ENCODE measurements at regions not wholly inside any gene's neighbourhood (a gene's known extent, or its start where the extent isn't known, plus 50 kb on each side); places are given as distances from the start of the nearest gene placed in this dataset.

GRCh38 chr20:39266989-39267388 is 304.8 kb downstream of the DHX35 start:
- Histone ChIP-seq H2AFZ (ENCODE audit: low read depth, low read length, severe bottlenecking) (no peak overlapping the region), H3K79me2 (ENCODE audit: insufficient read depth, low read length) (no peaks in the 10 kb centered on the region)
- TF ChIP-seq EZH2phosphoT487 (conservative IDR thresholded peaks at IDR 0.05; ENCODE audit: low read length), result no peak
- TF ChIP-seq, protein P1, sequence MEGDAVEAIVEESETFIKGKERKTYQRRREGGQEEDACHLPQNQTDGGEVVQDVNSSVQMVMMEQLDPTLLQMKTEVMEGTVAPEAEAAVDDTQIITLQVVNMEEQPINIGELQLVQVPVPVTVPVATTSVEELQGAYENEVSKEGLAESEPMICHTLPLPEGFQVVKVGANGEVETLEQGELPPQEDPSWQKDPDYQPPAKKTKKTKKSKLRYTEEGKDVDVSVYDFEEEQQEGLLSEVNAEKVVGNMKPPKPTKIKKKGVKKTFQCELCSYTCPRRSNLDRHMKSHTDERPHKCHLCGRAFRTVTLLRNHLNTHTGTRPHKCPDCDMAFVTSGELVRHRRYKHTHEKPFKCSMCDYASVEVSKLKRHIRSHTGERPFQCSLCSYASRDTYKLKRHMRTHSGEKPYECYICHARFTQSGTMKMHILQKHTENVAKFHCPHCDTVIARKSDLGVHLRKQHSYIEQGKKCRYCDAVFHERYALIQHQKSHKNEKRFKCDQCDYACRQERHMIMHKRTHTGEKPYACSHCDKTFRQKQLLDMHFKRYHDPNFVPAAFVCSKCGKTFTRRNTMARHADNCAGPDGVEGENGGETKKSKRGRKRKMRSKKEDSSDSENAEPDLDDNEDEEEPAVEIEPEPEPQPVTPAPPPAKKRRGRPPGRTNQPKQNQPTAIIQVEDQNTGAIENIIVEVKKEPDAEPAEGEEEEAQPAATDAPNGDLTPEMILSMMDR (IDR thresholded peaks at IDR 0.05; ENCODE audit: insufficient read depth, low read length, poor library complexity, severe bottlenecking), result no peak

DNA sequence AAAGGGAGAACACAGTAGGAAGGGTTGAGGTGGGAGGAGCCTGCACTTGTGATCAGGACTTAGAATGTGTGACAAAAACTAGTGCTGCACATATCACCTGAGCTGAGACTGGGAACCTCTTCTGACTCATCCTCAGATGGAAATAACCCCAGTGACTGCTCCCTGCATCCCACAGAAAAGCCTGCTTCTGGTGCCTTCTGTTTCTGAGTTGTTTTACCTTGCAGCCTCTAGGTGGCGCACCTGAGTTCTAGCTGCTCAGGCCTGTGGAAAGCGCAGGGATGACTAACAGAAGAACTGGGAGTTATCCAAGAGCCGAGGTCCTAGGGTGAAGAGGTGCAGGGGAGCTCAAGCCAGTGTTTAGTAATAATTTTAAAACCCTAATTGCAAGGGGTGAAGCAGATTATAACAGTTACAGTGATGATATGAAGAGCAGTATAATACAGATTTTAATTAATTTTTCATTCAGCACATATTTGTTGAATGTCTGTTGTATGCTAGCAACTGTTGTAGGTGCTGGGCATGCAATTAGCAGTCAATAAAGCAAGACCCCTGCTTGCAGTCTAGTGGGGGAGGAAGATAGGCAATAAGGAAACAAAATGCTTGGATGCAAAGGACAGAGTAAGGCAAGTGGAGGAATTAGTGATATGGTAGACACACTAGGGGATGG is 302.5 kb downstream of the DHX35 start:
- H3K79me2 ChIP-seq (ENCODE audit: insufficient read depth, low read length), result no peaks in the 10 kb centered on the region
- H4K20me1 ChIP-seq (ENCODE audit: low read depth, low read length), result no peaks in the 10 kb centered on the region
- no peak overlapping the region for H3K4me2 ChIP-seq (ENCODE audit: low read depth, low read length, poor library complexity, severe bottlenecking)
- H3K9me3 ChIP-seq (ENCODE audit: insufficient read depth, low read length), result no peaks in the 10 kb centered on the region
- no peaks in the 10 kb centered on the region for H3K9me2 ChIP-seq (replicated peaks; ENCODE audit: insufficient read depth, low read length)
- no peaks in the 10 kb centered on the region for H3F3A ChIP-seq (ENCODE audit: insufficient read depth)
- no peak overlapping the region for H3K27ac ChIP-seq (ENCODE audit: low read depth, low read length)
- H3K36me3 ChIP-seq (ENCODE audit: low read length), result no peaks in the 10 kb centered on the region
- no peak overlapping the region for H2AFZ ChIP-seq (ENCODE audit: low read depth, low read length, severe bottlenecking)
- no peaks in the 10 kb centered on the region for H3K27me3 ChIP-seq (ENCODE audit: low read length)
- no peak overlapping the region for H3K9ac ChIP-seq (ENCODE audit: low read length)
- TF ChIP-seq, protein P1 (IDR thresholded peaks at IDR 0.05; ENCODE audit: insufficient read depth, low read length, poor library complexity, severe bottlenecking), result peak; percentile 91
- no peak for TF ChIP-seq EZH2phosphoT487 (conservative IDR thresholded peaks at IDR 0.05; ENCODE audit: low read length)
- H3K4me3 ChIP-seq (ENCODE audit: insufficient read depth, low read length, poor library complexity, severe bottlenecking), result no peak overlapping the region

More at GRCh38 chr20:39266989-39267388, 304.8 kb downstream of the DHX35 start:
- Histone ChIP-seq H3F3A (ENCODE audit: insufficient read depth) (no peaks in the 10 kb centered on the region), H3K9me2 (replicated peaks; ENCODE audit: insufficient read depth, low read length) (no peaks in the 10 kb centered on the region), H4K20me1 (ENCODE audit: low read depth, low read length) (no peaks in the 10 kb centered on the region), H3K4me2 (ENCODE audit: low read depth, low read length, poor library complexity, severe bottlenecking) (no peak overlapping the region), H3K27me3 (ENCODE audit: low read length) (no peaks in the 10 kb centered on the region), H3K27ac (ENCODE audit: low read depth, low read length) (no peak overlapping the region), H3K4me3 (ENCODE audit: insufficient read depth, low read length, poor library complexity, severe bottlenecking) (no peak overlapping the region), H3K9ac (ENCODE audit: low read length) (no peak overlapping the region), H3K36me3 (ENCODE audit: low read length) (no peaks in the 10 kb centered on the region), H3K9me3 (ENCODE audit: insufficient read depth, low read length) (no peaks in the 10 kb centered on the region)

GRCh38 chr20:39263076-39263475 is 300.9 kb downstream of the DHX35 start:
- H3K27me3 ChIP-seq (ENCODE audit: low read length), result no peaks in the 10 kb centered on the region
- no peaks in the 10 kb centered on the region for H4K20me1 ChIP-seq (ENCODE audit: low read depth, low read length)
- H3K36me3 ChIP-seq (ENCODE audit: low read length), result no peaks in the 10 kb centered on the region
- TF ChIP-seq, protein P1 (IDR thresholded peaks at IDR 0.05; ENCODE audit: insufficient read depth, low read length, poor library complexity, severe bottlenecking), result no peak
- no peak for TF ChIP-seq EZH2phosphoT487 (conservative IDR thresholded peaks at IDR 0.05; ENCODE audit: low read length)
- no peak overlapping the region for H3K27ac ChIP-seq (ENCODE audit: low read depth, low read length)
- H3K4me3 ChIP-seq (ENCODE audit: insufficient read depth, low read length, poor library complexity, severe bottlenecking), result no peak overlapping the region
- H3K9ac ChIP-seq (ENCODE audit: low read length), result no peak overlapping the region
- no peaks in the 10 kb centered on the region for H3F3A ChIP-seq (ENCODE audit: insufficient read depth)
- no peak overlapping the region for H2AFZ ChIP-seq (ENCODE audit: low read depth, low read length, severe bottlenecking)
- H3K9me3 ChIP-seq (ENCODE audit: insufficient read depth, low read length), result no peaks in the 10 kb centered on the region
- H3K9me2 ChIP-seq (replicated peaks; ENCODE audit: insufficient read depth, low read length), result no peaks in the 10 kb centered on the region
- H3K4me2 ChIP-seq (ENCODE audit: low read depth, low read length, poor library complexity, severe bottlenecking), result no peak overlapping the region
- H3K79me2 ChIP-seq (ENCODE audit: insufficient read depth, low read length), result no peaks in the 10 kb centered on the region

Measured in SU-DHL-6 (cell line).